ENCODE measurements at regions not wholly inside any gene's neighbourhood (a gene's known extent, or its start where the extent isn't known, plus 50 kb on each side); places are given as distances from the start of the nearest gene placed in this dataset.

DNA sequence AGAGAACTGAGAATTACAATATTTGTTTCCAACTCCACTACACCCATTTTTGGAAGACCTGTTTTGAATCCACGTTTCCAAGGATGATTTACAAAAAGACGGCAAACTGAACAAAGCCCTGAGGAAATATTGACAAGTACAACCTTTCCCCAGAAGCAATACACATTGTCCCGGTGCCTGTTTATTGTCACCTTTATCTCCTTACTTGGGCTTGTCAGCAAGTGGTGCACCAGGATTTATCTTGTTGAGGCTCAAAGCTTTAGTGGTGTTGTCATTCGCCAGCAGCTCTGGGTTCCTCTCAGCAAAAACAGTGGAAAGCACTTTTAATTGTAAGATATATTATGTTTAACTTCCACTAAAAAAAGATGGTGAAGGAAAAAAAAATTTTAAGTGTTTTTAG, 1191.9 kb upstream of the TENM4 start:
- no peaks in the 10 kb centered on the region for H4K20me1 ChIP-seq (ENCODE audit: control insufficient read depth, insufficient read depth, insufficient read length)
- H3K79me1 ChIP-seq (ENCODE audit: insufficient read depth, low read depth, low read length, poor library complexity, severe bottlenecking), result no peaks in the 10 kb centered on the region
- Mint-ChIP-seq H3K4me1 (peaks cover 35 to 36% of the 10 kb centered on the region in 2 experiments), H3K36me3 (ENCODE audit: insufficient read depth in 1 of 3, low read depth in 3 of 3) (no peaks in the 10 kb centered on the region; a peak in 1 of 7 replicates), H3K27me3 (ENCODE audit: low read depth) (no peaks in the 10 kb centered on the region), H3K9me3 (no peaks in the 10 kb centered on the region), H3K27ac (no peak overlapping the region), H3K4me3 (no peak overlapping the region)
- H2BK15ac ChIP-seq (ENCODE audit: low read depth, low read length), result no peak overlapping the region
- H3K27me3 ChIP-seq (ENCODE audit: insufficient read depth, low read length), result no peaks in the 10 kb centered on the region
- H3K4me1 ChIP-seq (ENCODE audit: insufficient read depth, low read length), result no peaks in the 10 kb centered on the region
- H3K14ac ChIP-seq (ENCODE audit: insufficient read depth, low read length), result no peak overlapping the region
- H3K23ac ChIP-seq (ENCODE audit: insufficient read length, low read depth, low read length), result no peak overlapping the region
- H2BK120ac ChIP-seq (ENCODE audit: low read depth, low read length, poor library complexity, severe bottlenecking), result no peak overlapping the region
- DNase-seq, result no peak
- H3K9me3 ChIP-seq (ENCODE audit: control insufficient read depth, low read depth, low read length), result no peaks in the 10 kb centered on the region
- H3K56ac ChIP-seq (ENCODE audit: insufficient read length, low read depth, low read length), result no peak overlapping the region
- H3K27ac ChIP-seq (ENCODE audit: insufficient read length, low read depth, low read length), result no peak overlapping the region
- no peak overlapping the region for H3K4me2 ChIP-seq (ENCODE audit: insufficient read depth, insufficient read length, low read length)
- no peak overlapping the region for H3K9ac ChIP-seq (ENCODE audit: extremely low read depth, insufficient read length, low read length)
- no peak overlapping the region for H4K8ac ChIP-seq (replicated peaks; ENCODE audit: insufficient read length, low read depth, low read length)
- no peak overlapping the region for H2AK5ac ChIP-seq (ENCODE audit: insufficient read length, low read length)
- H3K23me2 ChIP-seq (ENCODE audit: insufficient read length, low read depth, low read length, poor library complexity, severe bottlenecking), result no peaks in the 10 kb centered on the region
- no peak overlapping the region for H2BK20ac ChIP-seq (ENCODE audit: low read depth, low read length, poor library complexity, severe bottlenecking)
- no peak overlapping the region for H3T11ph ChIP-seq (ENCODE audit: low read length)
- no CpG with 5 or more reads among the region's 4 CpGs for WGBS (ENCODE audit: extremely low coverage, insufficient read length, low lambda C conversion rate)
- H2BK5ac ChIP-seq (ENCODE audit: insufficient read length, low read length), result no peak overlapping the region
- no peak overlapping the region for H2BK12ac ChIP-seq (ENCODE audit: insufficient read length, low read depth, low read length)
- H4K91ac ChIP-seq (ENCODE audit: insufficient read length, low read depth, low read length), result no peak overlapping the region
- no peak overlapping the region for H3K18ac ChIP-seq (ENCODE audit: insufficient read length, low read depth, low read length)
- H4K5ac ChIP-seq (ENCODE audit: insufficient read length, low read depth, low read length), result no peak overlapping the region
- H2AFZ ChIP-seq (ENCODE audit: low read length), result no peak overlapping the region
- H3K79me2 ChIP-seq (ENCODE audit: insufficient read depth, low read length), result no peaks in the 10 kb centered on the region
- H3K4ac ChIP-seq (ENCODE audit: low read depth, low read length), result no peak overlapping the region
- TF ChIP-seq CTCF (conservative IDR thresholded peaks at IDR 0.05), result no peak

All from H9 (cell line).